GM18519 (cell line): ENCODE measurements at regions not wholly inside any gene's neighbourhood (a gene's known extent, or its start where the extent isn't known, plus 50 kb on each side); places are given as distances from the start of the nearest gene placed in this dataset.
"Not testable (repeated sequence)": the region's sequence is repeated elsewhere in the genome, so short reads cannot be mapped to it uniquely, and the experiment has no call there.

Experiments
- ATAC-seq: cut with Tn5 transposase; IDR thresholded peaks from one replicate; pipeline ENCODE4 v1.9.1; 2021; ENCODE audit warnings: mild to moderate bottlenecking, moderate library complexity; ENCODE audit not compliant: unreplicated experiment, low FRiP score

GRCh38 chr21:35458405-35458804 lies 409.3 kb upstream of the RUNX1 start:
- ATAC-seq, result no peak

- ATAC-seq, result no peak
These were observed 408.1 kb upstream of the RUNX1 start for GRCh38 chr21:35457097-35457804.

DNA sequence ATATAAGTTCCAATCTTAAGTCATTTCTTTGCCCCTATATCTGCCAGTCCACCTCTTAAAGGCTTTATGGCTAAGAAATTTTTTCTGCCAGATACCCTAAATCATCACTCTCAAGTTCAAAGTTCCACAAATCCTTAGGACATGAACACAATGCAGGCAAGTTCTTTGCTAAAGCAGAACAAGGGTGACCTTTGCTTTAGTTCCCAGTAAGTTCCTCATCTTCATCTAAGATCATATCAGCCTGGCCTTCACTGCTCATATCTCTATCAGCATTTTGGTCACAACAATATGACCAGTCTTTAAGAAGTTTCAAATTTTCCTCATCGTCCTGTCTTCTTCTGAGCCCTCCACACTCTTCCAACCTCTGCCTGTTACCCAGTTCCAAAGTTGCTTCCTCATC lies 402.2 kb upstream of the RUNX1 start:
- ATAC-seq, result no peak

DNA sequence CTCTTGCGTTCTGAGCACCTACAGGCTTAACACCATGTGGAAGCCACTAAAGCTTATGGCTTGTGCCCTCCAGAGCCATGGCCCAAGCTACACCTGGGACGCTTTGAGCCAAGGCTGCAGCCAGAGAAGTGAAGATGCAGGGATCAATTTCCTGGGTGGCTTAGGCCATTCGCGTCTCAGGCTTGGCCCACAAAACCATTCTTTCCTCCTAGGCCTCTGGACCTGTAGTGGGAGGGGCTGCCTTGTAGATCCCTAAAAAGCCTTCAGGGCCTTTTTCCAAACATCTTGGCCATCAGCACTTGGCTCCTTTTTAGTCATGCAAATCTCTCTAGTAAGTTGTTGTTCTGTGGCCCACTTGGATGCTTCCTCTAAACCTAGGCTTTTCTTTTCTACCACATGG lies 401.7 kb upstream of the RUNX1 start:
- ATAC-seq, result no peak

DNA sequence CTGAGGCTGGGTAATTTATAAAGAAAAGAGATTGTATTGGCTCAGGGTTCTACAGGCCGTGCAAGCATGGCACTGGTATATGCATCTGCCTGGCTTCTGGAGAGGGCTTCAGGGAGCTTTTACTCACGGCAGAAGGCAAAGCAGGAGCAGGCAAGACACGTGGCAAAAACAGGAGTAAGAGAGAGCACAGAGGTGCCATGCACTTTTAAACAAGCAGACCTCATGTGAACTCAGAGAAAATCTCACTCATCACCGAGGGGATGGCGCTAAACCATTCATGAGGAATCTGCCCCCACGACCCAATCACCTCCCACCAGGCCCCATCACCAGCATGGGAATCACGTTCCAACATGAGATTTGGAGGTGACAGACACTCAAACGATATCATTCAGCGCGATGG lies 400.7 kb upstream of the RUNX1 start:
- ATAC-seq, result no peak

- ATAC-seq, result no peak
These were observed 399.9 kb upstream of the RUNX1 start for GRCh38 chr21:35448876-35449599.

DNA sequence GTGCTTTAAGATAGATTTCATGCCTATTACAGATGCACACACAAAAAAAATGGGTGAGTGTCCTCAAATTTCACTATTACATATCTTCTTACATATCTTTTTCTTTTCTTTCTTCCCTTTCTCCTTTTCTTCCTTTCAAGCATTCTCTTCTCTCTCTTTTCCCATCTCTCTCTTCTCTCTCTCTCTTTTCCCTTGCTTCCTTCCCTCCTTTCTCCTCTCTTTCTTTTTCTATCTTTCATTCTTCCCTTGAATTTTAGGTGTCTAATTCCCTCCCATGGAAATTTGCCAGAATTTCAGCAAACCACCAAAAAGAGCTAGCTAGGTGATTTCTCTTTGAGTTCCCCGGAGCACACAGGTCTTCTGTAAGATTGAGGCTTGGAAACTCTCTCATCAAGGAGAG lies 395.3 kb upstream of the RUNX1 start:
- no peak for ATAC-seq

DNA sequence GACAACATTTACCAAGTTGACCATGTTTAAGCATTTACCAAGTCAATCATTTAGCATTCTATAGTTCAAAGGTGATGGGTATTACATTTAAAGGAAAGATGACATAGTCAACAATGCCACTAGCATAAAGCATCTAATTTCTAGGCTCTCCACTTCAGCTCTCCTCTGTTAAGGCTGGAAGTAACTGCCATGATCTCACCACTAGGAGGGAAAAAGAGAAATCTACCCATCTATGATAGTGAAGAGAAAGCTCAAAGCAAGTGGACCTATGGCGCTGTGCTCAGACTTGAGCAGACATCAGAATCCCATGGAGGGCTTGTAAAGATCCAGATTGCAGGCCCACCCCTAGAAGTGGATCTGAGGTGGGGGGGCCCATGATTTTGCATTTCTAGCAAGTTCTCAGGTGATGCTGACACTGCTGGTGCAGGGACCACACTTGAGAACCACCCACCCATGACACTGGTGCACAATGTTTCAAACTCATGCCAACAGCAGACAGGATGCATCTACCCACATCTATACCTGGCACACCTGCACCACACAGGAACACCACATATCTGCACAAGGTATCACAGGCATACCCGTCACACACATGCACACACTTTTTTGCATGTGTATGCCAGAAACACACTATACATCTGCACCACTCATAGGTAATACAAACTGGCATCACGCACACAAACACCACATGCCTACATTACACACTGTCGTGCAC lies 392.9 kb upstream of the RUNX1 start:
- ATAC-seq, result no peak

DNA sequence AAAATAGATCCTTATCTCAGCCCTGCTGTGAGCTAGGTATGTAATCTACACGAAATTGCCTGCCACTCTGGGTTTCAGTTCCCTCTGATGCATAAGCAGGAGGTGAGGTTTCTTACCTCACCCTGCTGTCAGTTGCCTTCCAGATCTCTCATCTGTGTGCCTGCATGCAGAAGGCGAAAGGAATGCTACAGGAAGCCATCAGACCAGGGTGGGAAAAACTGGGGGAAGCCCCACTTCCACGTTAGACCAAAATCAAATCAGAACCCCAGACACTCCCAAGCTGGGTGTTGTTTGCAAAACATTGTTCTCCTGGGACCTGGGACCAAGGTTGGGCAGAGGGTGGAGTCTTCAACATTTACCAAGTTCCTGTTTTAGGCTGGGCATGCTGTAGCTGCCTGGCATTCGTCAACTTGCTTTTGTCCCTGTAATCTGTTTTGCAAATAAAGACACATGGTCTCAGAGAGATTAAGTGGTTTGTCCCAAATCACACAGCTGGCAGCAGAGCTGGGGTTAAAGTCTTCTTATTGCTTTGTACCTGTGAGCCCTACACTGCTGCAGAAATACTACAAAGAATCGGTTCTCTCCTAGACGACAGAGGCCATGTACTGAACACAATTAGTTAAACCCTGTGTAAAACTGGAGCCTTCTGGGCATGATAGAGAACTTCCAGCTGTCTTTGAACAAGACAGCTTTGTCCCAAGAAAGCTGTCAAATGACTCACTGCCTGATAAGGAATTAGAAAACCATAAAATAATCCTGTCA lies 389.7 kb upstream of the RUNX1 start:
- peak; percentile 73 for ATAC-seq

GRCh38 chr21:35437941-35438340 lies 388.8 kb upstream of the RUNX1 start:
- ATAC-seq, result no peak

- ATAC-seq, result no peak
These were observed 387.8 kb upstream of the RUNX1 start for GRCh38 chr21:35436899-35437298.

DNA sequence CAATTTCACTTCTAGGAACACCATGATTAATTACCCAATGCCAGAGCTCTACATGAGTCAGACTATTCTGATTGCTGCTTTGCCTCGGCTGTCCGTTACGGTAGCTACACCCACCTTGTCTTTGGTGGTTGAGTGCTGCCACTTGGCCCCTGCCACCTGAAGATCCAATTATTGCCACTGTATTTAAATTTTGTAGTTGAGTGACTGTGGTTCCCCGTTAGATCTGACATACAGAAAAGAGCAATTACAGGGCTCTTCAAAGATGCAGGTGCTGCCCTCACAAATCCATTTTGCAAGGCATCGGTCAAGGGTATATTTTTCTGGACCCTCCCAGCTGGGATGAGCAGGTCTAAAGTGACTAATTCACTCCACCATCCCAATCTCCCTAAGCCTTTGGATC lies 383.5 kb upstream of the RUNX1 start:
- ATAC-seq, result not testable (repeated sequence)

GRCh38 chr21:35430260-35430659 lies 381.2 kb upstream of the RUNX1 start:
- ATAC-seq, result no peak

DNA sequence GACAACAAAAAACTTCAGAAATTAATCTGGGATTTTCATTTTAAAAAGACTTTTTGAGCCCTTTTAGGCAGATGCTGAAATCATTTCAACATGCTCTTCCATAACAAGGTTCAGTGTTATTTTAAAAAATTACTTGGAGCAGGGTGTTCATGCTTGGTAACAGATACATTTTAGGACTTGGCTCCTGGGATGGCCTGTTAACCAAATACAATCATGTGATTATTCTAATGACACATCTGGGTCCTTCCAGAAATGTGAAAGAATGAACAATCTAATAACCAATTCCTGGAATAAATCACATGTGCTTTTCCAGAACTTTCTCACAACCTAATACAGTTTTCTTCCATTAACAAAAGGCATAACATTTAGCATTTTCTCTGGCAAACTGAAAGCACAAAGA lies 379.8 kb upstream of the RUNX1 start:
- ATAC-seq, result no peak

GRCh38 chr21:35428489-35428888 lies 379.4 kb upstream of the RUNX1 start:
- no peak for ATAC-seq

- ATAC-seq, result no peak
These were observed 378.9 kb upstream of the RUNX1 start for GRCh38 chr21:35428001-35428320.

- no peak for ATAC-seq
These were observed 378.4 kb upstream of the RUNX1 start for GRCh38 chr21:35427320-35428000.

GRCh38 chr21:35426897-35427296 lies 377.8 kb upstream of the RUNX1 start:
- no peak for ATAC-seq

GRCh38 chr21:35426469-35426868 lies 377.4 kb upstream of the RUNX1 start:
- no peak for ATAC-seq

DNA sequence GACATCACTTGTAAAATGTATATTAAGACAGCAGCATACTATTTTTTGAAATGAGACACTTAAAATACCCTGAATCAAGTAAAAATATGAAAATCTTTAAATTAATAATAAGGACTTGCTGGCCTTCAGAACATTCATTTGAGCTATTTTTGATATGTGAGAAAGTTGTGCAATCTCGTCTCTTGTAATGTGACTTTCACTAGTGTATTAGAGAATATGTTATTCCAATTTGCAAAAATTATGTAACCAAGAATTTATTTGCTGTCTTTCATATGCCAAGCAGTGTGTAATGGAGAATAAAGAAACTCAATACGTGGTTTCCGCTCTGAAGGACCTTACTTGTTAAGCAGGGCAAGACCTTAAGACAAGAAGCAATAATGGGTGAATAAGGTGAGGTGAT lies 375.0 kb upstream of the RUNX1 start:
- ATAC-seq, result no peak
